Panc1 (cell line): ENCODE measurements at regions not wholly inside any gene's neighbourhood (a gene's known extent, or its start where the extent isn't known, plus 50 kb on each side); places are given as distances from the start of the nearest gene placed in this dataset.
A peak's percentile ranks its signal among the peaks of the same experiment; 100 is the strongest.

Experiments used
- ATAC-seq: fragments of 200-7000 bp; cut with Tn5 transposase; 2 replicates; pipeline ENCODE4 v1.9.1; 2020; ENCODE audit warnings: mild to moderate bottlenecking, moderate library complexity
- BruUV-seq: library from RNA; stranded (reverse); fragments of 400-500 nt; replicated peaks from 2 replicates; lab custom pipeline; 2021; lab: Mats Ljungman, UMichigan
- CTCF ChIA-PET: fragments of 300-600 bp; sonication (Branson Sonifier 250); formaldehyde crosslinking; loops from one replicate; lab custom pipeline; 2022; ENCODE audit warnings: antibody characterized with exemption; lab: Charles Lee
- POLR2A ChIA-PET: fragments of 300-600 bp; sonication (Branson Sonifier 250); formaldehyde crosslinking; loops from one replicate; lab custom pipeline; 2022; ENCODE audit warnings: antibody characterized with exemption; lab: Charles Lee
- DNase-seq: peaks from one replicate; pipeline ENCODE4 v3.0.0-alpha.2; 2010; ENCODE audit warnings: low read depth, low spot score
- H3K27ac ChIP-seq: 2 replicates; pipeline ENCODE4 v1.5.1; 2011; ENCODE audit warnings: mild to moderate bottlenecking, low read length, inconsistent platforms
- H3K27me3 ChIP-seq: fragments of 200-500 bp; sonication (Bioruptor generic); 2 replicates; pipeline ENCODE4 v1.6.0; 2014; ENCODE audit warnings: low read length, inconsistent platforms; ENCODE audit not compliant: control insufficient read depth, insufficient read depth
- H3K36me3 ChIP-seq: fragments of 200-500 bp; sonication (Bioruptor generic); 2 replicates; pipeline ENCODE4 v1.5.1; 2014; ENCODE audit warnings: inconsistent platforms, mild to moderate bottlenecking, low read length, moderate library complexity; ENCODE audit not compliant: control insufficient read depth, insufficient read depth
- H3K4me1 ChIP-seq: 2 replicates; pipeline ENCODE4 v1.5.1; 2011; ENCODE audit warnings: inconsistent platforms, mild to moderate bottlenecking, low read length, moderate library complexity; ENCODE audit not compliant: control insufficient read depth, insufficient read depth
- H3K4me3 ChIP-seq, 2 experiments: 2 replicates each; pipeline ENCODE4 v1.5.1; 2011 to 2012; ENCODE audit warnings: low read depth in 2 of 2, low read length in 2 of 2, mild to moderate bottlenecking in 2 of 2, inconsistent platforms in 1 of 2, moderate library complexity in 1 of 2
- H3K9me3 ChIP-seq: fragments of 200-500 bp; sonication (Bioruptor generic); 2 replicates; pipeline ENCODE4 v1.5.1; 2014; ENCODE audit warnings: low read depth, mild to moderate bottlenecking, inconsistent platforms, low read length, moderate library complexity; ENCODE audit not compliant: control insufficient read depth, insufficient read depth
- POLR2AphosphoS5 ChIP-seq: IDR thresholded peaks from 2 replicates; pipeline ENCODE4 v1.6.1; 2012; ENCODE audit warnings: mild to moderate bottlenecking, low read depth, low read length, moderate library complexity
- SIN3A ChIP-seq: IDR thresholded peaks from 2 replicates; pipeline ENCODE4 v1.6.1; 2012; ENCODE audit warnings: low read depth, mild to moderate bottlenecking, low read length, moderate library complexity, borderline replicate concordance; ENCODE audit not compliant: insufficient read depth
- TCF7L2 ChIP-seq: IDR thresholded peaks from 2 replicates; pipeline ENCODE4 v1.6.1; 2011; ENCODE audit warnings: mild to moderate bottlenecking, low read depth, low read length, inconsistent platforms
- in situ Hi-C: cut with HindIII; loops from 2 replicates; pipeline ENCODE4 v1.10.0; 2016; ENCODE audit warnings: low sequenced_read_pairs, low pct_unique_long_range_greater_than_20kb
- intact Hi-C: fragments of 100-400 bp; cut with micrococcal nuclease; formaldehyde crosslinking; loops from one replicate; pipeline ENCODE4 v1.10.0; 2022; ENCODE audit not compliant: unreplicated experiment
- TF ChIP-seq, protein P1 (sequence below), 2 experiments: IDR thresholded peaks; 2 replicates each; pipeline ENCODE4 v1.6.1; 2011 to 2012; ENCODE audit warnings: low read depth in 2 of 2, control low read depth in 1 of 2, low read length in 1 of 2, mild to moderate bottlenecking in 1 of 2, moderate library complexity in 1 of 2; ENCODE audit not compliant: insufficient read depth in 1 of 2
- TF ChIP-seq, protein P2 (sequence below): fragments of 450-650 bp; IDR thresholded peaks from 2 replicates; pipeline ENCODE4 v1.5.1; 2017; ENCODE audit warnings: mild to moderate bottlenecking

DNA sequence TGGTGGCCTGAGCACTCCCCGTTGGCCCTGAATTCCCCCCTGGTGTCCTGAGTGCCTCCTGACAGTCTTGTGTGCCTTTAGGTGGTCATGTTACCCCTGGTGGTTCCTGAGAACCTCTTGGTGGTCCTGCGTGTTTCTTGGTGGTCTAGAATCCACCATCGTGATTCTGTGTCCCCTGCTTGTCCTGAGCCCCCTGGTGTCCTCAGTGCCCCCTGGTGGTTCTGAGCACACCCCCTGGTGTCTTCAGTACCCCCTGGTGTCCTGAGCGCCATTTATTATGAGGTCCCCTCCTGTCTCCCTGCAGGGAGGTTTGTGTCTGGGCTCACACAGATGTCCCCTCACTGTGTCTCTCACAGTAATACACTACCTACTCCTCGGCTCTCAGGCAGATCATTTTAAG is 61.3 kb upstream of the MAL start:
- CTCF ChIA-PET, result no interaction called here
- no peak for DNase-seq
- Histone ChIP-seq H3K27me3 (peaks cover 40% of the 10 kb centered on the region), H3K4me1 (no peaks in the 10 kb centered on the region), H3K27ac (no peak overlapping the region), H3K4me3 (no peak overlapping the region), H3K36me3 (no peaks in the 10 kb centered on the region), H3K9me3 (no peaks in the 10 kb centered on the region)
- in situ Hi-C loops, result no loop called here
- intact Hi-C loops, result no loop called here
- ATAC-seq, result no peak
- POLR2A ChIA-PET, result no interaction called here
- TF ChIP-seq SIN3A, result no peak
- no peak for TF ChIP-seq POLR2AphosphoS5
- TF ChIP-seq, protein P1, sequence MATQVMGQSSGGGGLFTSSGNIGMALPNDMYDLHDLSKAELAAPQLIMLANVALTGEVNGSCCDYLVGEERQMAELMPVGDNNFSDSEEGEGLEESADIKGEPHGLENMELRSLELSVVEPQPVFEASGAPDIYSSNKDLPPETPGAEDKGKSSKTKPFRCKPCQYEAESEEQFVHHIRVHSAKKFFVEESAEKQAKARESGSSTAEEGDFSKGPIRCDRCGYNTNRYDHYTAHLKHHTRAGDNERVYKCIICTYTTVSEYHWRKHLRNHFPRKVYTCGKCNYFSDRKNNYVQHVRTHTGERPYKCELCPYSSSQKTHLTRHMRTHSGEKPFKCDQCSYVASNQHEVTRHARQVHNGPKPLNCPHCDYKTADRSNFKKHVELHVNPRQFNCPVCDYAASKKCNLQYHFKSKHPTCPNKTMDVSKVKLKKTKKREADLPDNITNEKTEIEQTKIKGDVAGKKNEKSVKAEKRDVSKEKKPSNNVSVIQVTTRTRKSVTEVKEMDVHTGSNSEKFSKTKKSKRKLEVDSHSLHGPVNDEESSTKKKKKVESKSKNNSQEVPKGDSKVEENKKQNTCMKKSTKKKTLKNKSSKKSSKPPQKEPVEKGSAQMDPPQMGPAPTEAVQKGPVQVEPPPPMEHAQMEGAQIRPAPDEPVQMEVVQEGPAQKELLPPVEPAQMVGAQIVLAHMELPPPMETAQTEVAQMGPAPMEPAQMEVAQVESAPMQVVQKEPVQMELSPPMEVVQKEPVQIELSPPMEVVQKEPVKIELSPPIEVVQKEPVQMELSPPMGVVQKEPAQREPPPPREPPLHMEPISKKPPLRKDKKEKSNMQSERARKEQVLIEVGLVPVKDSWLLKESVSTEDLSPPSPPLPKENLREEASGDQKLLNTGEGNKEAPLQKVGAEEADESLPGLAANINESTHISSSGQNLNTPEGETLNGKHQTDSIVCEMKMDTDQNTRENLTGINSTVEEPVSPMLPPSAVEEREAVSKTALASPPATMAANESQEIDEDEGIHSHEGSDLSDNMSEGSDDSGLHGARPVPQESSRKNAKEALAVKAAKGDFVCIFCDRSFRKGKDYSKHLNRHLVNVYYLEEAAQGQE (IDR thresholded peaks at IDR 0.05; ENCODE audit: insufficient read depth in 1 of 2, low read depth in 2 of 2, low read length in 1 of 2), result no peak
- TF ChIP-seq, protein P2, sequence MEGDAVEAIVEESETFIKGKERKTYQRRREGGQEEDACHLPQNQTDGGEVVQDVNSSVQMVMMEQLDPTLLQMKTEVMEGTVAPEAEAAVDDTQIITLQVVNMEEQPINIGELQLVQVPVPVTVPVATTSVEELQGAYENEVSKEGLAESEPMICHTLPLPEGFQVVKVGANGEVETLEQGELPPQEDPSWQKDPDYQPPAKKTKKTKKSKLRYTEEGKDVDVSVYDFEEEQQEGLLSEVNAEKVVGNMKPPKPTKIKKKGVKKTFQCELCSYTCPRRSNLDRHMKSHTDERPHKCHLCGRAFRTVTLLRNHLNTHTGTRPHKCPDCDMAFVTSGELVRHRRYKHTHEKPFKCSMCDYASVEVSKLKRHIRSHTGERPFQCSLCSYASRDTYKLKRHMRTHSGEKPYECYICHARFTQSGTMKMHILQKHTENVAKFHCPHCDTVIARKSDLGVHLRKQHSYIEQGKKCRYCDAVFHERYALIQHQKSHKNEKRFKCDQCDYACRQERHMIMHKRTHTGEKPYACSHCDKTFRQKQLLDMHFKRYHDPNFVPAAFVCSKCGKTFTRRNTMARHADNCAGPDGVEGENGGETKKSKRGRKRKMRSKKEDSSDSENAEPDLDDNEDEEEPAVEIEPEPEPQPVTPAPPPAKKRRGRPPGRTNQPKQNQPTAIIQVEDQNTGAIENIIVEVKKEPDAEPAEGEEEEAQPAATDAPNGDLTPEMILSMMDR, result peak; percentile 6; the same call in 1 of the 2 replicates
- 0 out of 2 replicates have a peak, but pooled peaks have one; percentile 10 for TF ChIP-seq TCF7L2
- no TSS peak for BruUV-seq

DNA sequence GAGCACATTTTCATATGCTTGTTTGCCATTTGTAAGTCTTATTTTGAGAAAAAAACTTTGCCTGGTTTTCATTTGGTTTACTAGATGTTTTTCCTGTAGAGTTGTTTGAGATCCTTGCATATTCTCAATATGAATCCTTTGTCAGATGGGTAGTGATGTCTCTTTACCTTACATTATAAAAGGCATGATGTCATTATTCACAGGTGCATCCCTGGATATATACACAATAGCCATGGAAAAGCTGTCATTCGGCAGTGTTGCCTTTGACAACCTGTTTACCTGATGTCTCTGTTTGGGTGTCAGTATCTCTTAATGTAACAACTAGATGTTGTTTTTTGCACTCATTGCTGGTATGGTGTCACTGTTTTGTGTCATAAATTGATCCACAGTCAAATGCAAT is 58.8 kb upstream of the MAL start:
- no peak for DNase-seq
- Histone ChIP-seq H3K4me1 (no peaks in the 10 kb centered on the region), H3K27ac (no peak overlapping the region), H3K36me3 (no peaks in the 10 kb centered on the region), H3K4me3 (no peak overlapping the region), H3K27me3 (peaks cover 39% of the 10 kb centered on the region), H3K9me3 (no peaks in the 10 kb centered on the region)
- TF ChIP-seq POLR2AphosphoS5 (no peak), SIN3A (no peak)
- TF ChIP-seq, protein P1 (IDR thresholded peaks at IDR 0.05; ENCODE audit: insufficient read depth in 1 of 2, low read depth in 2 of 2, low read length in 1 of 2), result no peak
- ChIA-PET CTCF (no interaction called here), POLR2A (no interaction called here)
- intact Hi-C loops (no loop called here), in situ Hi-C loops (no loop called here)
- no peak for ATAC-seq
- BruUV-seq, result no TSS peak
